ENCODE measurements at regions not wholly inside any gene's neighbourhood (a gene's known extent, or its start where the extent isn't known, plus 50 kb on each side); places are given as distances from the start of the nearest gene placed in this dataset.
A peak's percentile ranks its signal among the peaks of the same experiment; 100 is the strongest.
"Not testable (repeated sequence)": the region's sequence is repeated elsewhere in the genome, so short reads cannot be mapped to it uniquely, and the experiment has no call there.

DNA sequence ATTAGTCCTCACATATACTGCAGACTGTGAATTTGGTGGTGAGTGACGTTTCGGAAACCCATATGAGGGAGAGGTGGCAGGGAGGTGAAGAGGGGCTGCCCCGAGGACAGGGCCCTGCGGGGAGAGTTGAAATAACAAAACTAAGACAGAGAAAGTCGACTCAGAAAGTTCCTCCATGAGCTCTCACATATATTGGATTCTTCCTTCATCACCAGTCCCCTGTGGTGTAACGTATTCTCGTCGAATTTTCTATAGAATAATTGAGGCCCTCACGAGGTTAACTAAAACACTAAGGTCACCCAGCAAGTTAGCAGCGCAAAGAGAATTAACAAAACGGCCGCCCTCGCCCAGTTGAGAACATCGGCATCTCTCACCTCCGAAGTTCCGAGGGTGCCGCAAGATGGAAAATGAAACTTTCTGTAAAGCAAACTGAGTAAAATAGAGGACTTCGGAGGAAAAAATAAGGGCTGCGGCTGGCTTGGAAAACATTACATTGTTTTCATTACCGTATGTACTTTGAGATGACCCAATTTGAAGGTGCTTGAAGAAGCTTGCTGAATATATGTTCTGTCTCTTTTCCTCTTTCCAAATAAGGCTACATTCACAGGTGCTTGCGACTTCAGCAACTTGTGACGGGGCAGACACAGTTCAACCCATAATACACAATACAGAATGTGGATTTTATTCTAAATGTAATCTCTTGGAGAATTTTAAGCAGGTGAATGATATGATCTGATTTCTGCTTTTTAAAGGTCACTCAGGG, 490.9 kb upstream of the JARID2 start:
- no peak for DNase-seq

DNA sequence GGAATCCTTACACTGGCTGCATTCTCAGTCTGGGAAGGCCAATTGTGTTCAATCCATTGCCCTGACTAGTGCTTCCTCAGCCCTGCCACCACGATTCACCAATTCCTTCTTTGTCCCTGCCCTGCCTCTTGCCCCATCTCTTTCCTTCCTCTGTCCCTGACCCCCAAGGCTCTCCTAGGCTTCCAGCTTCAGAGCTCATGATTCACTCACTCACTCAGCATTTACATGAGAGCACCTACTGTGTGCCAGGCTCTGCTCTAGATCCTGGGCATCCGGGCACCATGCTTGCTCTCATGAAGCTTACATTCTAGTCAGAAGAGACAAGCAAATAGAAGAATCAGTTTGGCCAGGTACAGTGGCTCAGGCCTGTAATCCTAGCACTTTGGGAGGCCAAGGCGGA, 489.5 kb upstream of the JARID2 start:
- DNase-seq: no peak

DNA sequence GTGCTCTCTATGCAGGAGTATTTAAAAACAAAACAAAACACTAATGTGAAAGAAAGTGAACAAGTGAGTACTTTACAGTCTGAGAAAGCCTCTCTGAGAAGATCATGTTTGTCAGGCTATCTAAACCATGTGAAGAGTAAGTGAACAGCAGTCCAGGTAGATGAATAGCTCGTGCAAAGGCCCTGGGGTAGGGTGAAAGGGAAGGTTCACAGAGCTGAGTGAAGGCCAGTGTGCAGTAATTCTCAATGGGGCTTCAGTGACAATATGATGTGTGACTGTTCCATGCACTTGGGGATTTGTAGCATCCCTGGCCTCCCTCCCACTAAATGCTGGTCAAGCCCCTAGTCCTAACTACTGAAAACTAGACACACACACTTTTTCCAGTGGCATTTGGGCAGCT, 488.9 kb upstream of the JARID2 start:
- no peak for DNase-seq

DNA sequence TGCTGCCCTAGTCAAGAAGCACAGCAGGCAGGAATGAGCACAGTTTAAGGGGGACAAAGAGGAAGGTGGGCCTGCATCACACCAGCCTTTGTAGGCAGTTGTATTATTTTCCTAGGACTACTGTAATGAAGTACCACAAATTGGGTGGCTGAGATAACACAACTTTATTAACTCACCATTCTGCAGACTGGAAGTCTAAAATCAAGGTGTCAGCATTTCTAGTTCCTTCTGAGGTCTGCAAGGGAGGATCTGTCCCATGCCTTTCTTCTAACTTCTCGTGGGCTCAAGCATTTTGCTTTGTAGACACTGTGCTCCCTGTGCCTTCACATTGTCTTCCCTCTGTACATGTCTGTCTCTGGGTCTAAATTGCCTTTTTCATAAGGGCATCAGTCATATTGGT, 488.5 kb upstream of the JARID2 start:
- DNase-seq: no peak

DNA sequence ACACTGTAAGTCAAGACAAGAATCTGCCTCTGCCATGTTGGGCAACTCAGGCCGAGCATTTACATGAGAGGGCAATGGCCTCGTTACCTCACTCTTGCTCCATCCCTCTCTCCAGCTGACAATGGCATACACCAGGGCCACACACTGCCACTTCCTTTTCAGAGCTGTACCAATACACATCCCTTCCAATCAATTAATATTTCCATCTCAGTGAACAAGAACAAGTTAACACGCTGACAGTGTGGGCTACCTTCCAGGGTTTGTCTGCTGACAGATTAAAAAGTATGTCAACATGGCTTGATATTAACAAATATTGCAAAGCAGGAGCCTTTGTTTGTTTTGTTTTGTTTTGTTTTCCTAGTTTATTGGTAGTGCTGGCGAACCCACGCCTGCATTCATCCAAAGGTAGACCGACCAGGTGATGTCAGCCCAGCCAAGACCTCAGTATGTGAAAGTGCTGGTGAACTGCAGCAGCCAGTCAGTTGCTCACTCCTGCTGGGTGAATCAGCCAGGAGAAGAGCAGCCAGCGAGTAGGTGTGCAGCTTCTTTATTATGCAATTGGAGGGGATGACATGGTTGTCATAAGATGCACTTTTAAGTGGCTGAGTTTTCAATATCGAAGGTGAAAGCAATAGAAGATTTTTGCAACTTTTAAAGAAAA, 487.3 kb upstream of the JARID2 start:
- peak; percentile 63 for DNase-seq

DNA sequence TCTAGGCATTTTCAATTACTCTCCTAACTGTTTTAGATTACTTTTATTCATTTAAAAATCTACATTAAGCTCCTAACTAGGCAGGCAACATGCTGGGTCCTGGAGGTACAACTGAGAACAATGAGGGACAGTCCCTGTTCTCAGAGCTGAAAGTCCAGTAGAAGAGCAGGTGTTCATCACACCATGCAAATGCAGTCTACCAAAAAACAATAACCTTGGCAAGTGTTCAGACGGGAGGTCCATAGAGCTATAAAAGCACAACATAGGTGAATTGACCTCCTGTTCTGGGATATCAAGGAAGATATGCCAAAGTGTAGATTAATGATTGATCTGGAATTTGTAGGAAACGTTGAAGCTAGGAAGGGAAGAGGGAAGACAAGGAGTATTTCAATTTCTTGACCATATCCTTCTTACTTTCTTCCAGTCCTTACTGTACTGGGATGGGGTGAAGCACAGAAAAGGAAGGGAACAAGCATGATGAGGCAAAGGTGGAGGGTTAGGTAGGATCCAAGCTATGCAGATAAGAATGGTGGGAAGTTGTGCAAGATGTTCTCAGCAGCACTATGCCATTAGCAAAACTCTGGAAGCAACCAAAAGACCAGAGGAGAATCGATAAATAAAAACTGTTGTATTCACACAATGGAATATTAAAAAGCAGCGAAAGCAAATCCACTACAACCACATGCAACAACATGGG, 485.7 kb upstream of the JARID2 start:
- no peak for DNase-seq

DNA sequence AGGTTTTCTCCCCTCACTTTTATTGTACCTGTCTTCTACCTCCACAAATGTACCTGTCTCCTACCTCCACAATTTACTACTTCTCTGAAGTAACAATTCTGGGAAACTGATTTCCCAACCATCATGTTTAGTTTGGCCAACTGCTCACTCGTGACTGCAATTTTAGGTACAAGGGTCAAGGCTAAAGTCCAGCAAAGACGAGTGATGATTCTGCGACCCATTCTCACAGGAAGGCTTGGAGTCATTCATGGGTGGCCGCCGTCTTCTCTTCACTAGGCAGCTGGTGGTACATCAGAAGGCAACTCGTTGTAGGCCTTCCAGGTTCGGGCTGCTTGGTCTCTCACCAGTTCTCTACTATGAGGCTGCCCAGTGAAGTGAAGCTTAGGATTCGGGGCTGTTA, 483.8 kb upstream of the JARID2 start:
- no peak for DNase-seq

DNA sequence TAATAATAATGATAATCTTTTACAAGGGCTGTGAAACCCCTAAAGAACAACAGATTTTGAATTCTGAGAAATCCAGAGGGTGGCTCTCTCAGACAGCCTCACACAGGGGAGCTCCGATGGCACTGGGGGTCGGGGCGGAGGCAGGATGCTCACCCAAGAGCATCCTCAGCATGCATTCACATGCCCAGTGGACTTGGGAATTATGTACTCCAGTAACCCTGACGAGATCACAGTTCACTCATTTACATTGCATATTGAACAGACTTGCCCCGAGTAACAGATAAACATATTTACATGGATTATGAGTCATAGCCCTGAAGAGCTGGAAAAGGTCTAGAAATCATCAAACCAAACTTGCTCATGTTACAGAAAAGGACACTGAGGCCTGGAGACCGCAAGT, 482.7 kb upstream of the JARID2 start:
- DNase-seq: no peak

DNA sequence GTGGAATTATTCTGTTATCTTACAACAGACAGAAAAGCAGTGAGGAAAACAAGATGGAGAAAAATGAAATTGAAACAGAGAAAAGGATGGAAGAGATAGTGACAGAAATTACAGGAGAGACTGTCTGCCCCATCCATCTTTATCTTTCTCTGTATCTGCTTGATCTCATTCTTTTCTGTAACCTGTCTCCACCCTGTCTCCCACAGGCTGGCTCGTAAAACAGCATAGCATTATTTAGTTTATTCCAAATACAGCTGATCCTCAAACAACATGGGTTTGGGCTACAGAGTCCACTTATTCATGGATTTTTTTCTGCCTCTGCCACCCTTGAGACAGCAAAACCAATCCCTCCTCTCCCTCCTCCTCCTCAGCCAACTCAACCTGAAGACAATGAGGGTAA, 482.3 kb upstream of the JARID2 start:
- DNase-seq: no peak

DNA sequence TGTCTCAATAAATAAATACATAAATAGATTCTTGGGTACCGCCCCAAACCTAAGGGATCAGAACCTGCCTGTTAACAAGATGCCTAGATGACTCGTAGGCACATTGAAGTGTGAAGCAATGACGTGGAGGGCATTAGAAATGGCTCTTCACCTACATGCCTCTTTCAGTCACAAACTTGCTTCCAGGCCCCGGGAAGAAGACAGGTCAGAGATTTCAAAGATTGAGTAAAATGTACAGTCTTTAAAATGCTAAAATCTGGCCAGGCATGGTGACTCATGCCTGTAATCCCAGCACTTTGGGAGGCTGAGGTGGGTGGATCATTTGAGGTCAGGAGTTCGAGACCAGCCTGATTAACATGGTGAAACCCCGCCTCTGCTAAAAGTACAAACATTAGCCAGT, 480.8 kb upstream of the JARID2 start:
- no peak for DNase-seq

DNA sequence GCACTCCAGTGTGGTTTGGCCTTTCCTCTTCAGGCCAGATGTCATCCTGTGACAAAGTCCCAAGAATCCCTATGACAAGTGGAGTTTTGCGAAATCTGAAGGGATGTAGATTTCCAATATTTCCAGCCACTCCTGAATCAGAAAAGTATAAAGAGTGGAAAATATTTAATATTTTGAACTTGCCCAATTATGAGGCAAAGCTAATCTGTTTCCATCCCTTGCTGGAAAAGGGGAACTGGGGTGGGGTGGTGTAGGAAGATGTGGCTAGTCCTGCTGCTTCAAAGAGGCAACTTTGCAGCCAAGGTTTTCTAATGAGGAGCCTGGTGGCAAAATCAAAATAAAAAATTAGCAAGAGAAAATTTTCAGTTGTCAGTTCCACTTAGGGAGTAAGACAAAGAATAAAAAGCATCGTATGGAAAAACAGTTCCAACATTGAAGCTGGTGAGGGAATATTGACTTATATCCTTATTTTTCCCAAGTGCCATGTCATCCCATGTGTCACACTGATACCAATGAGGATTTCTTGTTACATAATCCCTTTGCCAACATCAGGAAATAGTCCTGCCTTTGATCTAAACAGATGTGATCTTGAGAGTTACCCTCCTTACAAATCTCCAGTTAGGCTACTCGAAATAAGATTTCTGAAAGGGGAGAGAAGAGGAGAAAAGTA, 480.0 kb upstream of the JARID2 start:
- DNase-seq: no peak

DNA sequence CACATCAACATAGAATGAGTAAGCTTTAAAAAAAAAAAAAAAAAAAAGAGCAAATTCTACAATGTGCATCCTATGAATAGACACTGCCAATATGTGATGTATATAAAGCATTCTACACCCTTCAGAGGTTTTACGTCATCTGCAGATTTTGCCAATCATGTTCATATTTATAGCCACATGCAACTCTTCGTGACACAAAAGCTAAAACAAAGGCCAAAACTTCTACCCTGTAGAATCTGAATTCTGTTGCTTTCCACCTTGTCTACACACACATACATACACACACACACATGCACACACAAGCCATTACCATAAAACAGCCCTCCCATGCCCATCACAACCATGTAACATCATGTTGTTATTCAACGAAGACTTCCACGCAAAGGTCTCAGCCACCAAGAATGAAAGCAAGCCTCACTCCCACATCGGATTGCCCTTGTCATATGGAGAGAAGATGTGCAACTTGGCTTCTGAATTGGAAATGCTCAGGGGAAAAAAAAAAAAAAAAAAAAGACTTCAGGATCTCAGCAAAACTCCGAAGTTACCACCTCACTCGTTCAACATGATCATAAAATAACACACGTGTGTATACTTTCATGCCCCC, 479.4 kb upstream of the JARID2 start:
- DNase-seq: peak; percentile 28

DNA sequence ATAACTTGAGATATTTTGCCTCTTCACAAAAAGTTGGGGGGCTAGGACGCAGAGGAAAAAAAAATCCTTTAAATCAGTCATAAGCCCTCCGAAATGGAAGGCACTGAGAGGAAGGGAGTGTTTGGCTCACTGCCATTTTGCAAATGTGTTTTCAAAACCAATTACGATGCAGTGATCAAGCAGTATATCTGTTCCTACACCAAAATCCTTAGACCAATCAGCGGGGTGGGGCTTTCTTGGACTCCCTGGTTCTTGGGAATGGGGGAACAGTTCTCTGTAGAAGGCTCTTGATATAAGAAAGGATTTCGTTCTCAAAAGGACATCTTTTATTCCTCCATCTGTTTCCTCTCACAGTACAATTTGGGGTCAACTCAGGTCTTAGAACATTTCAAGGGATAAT, 478.6 kb upstream of the JARID2 start:
- peak; percentile 39 for DNase-seq

DNA sequence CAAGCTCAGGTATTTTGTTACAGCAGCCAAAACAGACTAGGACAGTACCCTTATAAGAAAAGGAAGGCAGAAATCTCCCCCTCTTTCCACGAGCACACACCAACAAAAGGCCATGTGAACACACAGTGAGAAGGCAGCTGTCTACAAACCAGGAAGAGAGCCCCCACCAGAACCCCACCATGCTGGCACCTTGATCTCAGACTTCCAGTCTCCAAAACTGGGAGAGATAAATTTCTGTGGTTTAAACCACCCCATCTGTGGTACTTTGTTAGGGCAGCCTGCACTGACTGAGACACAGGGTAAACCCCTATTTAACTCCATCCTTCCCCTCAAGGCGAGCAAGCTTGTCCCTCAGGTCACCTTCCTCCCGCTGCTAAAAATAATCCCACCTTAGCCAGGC, 475.8 kb upstream of the JARID2 start:
- DNase-seq: no peak

DNA sequence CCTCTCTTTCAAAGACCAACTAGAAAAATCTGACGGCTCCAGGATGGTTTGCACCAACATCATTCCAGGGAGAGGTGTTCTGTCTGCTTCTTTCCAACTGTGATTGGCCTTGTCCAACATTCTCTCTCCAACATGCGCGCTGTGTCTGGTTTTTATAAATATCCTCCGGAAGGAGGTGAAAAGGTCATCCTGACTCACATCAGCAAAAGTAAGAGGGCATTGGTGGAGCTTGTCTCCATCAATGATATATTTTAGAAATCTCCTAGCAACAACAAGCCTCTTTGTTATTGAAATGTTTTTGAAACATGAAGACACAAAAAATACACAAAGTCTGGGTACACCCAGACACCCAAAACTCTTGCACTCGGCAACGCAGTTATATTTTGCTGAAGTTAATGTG, 475.3 kb upstream of the JARID2 start:
- no peak for DNase-seq

DNA sequence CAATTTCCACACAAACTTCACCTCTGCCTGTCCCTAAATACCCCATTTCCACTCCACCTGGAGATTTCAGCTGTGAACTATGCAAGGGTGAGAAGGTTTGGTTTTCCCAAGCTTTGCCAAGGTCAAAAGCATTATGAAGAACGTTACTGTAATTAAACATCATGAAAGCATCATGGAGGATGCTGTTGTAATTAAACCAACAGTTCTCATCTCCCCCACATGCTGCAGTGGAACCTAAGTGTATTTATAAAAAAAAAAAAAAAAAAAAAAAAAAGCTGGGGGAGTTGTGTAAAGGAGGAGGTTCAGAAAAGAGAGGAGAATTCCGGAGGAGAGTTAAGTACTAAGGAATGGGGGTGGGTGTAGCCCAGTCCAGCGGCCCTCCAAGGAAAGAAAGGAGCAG, 474.9 kb upstream of the JARID2 start:
- no peak for DNase-seq

DNA sequence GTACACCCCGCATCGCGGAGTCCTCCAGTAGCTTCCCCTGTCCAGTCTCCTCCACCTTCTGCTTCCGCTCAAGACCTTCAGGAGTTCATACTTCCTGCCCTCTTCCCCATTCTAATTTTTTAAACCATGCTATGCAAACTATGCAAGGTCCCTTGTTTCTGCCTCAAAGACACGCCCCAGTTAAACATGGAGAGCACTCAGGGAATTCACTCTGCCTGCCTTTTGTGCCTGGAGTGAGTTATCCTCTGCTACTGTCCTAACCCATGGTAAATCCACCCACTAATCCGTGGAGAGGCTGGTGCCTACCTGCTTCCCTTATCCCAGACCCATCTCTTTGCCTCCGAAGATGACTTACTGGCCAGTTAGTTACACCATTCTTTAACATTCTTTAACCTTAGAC, 473.7 kb upstream of the JARID2 start:
- no peak for DNase-seq

DNA sequence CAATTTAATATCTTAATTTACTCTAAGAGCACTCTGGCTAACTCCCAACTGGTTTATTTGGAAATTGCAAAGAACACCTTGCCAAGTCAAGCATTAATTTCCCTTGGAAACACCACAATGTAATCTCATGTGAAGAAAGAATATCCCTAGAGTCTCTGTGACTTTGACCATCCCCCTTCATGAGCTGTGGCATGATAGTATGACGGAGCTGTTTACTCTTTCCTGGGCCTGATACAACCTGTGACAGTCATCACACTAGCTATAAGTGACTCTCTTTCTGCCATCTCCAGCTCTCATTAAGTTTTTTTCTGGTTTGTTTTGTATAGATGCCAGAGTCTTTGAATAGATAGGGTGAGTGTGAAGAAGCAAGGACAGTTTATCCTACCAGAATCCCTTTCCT, 470.3 kb upstream of the JARID2 start:
- no peak for DNase-seq

DNA sequence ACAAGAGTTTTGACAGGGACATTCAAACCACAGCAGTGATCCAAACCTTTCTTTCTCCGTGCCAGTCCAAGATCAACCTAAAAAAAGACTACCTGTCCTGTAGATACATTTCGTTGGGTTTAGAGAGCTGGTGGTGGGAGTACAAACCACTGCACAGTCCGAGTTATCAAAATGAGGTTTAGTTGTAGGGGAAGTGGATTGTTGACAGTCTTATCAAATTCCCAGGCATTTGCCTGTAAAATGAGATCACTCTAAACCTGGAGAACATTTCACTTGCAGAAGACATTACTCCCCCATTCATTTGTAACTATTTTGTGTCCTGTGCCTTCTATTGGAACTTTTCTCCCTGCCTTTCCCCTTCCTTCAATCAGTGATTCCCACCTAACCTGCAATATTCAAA, 469.6 kb upstream of the JARID2 start:
- DNase-seq: no peak

DNA sequence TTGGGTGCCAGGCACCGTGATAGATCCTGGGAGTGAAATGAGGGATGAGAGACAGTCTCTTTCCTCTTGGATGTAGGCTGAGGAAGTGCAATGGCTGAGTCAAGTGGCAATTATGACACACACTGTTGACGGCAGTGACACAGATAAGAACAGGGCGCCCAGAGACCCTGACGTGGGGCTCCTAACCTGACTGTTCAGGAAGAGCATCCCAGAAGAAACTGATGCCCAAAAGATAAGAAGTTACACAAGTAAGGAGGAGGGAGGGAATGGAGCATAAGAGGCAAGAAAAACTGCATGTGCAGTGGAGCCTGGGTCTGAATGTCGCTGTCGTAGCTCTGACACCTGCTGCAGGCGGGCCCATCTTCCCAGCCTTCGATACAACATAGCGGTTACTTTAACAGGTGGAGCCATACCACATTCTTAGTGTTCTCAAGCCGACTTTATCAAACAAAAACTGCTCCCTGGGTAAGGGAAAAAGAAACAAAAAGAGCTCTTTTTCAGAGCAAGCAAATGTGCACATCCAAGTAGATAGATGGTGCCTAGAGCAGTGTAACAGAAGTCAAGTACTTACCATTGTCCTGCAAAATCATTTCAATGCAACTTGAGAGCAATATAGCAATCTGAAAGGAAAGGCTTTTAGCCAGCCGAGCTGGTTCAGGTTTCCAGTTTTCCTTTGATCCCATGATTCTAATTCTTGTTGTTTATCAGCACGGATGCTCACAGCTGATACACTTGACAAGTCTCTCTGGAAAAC, 463.9 kb upstream of the JARID2 start:
- no peak for DNase-seq

DNA sequence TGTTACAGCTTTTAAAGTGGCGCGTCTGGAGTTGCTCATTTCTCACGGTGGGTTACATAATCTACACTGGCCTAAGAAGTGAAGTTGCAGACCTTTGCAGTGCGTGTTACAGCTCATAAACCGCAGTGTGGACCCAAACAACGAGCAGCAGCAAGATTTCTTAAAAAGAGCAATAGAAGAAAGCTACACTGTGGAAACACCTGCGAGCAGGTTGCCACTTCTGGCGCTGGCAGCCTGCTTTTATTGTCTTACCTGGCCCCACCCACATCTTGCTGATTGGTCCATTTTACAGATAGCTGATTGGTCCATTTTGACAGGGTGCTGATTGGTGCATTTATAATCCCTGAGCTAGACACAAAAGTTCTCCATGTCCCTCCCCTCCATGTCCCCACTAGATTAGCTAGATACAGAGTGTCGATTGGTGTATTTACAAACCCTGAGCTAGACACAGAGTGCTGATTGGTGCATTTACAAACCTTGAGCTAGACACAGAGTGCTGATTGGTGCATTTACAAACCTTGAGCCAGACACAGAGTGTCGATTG, 462.9 kb upstream of the JARID2 start:
- DNase-seq: not testable (repeated sequence)

DNA sequence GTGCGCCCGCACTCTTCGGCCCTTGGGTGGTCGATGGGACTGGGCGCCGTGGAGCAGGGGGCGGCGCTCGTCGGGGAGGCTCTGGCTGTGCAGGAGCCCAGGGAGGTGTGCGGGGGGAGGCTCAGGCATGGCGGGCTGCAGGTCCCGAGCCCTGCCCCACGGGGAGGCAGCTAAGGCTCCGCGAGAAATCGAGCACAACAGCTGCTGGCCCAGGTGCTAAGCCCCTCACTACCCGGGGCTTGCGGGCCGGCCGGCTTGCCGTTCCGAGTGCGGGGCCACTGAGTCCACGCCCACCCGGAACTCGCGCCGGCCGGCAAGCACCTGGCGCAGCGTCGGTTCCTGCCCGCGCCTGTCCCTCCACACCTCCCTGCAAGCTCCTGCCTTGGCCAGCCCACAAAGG, 462.3 kb upstream of the JARID2 start:
- no peak for DNase-seq

Measured in eye (tissue), 1 donor.